NT2/D1 (cell line): ENCODE measurements at regions not wholly inside any gene's neighbourhood (a gene's known extent, or its start where the extent isn't known, plus 50 kb on each side); places are given as distances from the start of the nearest gene placed in this dataset.

Experiments used
- SUZ12 ChIP-seq: IDR thresholded peaks from 2 replicates; pipeline ENCODE4 v1.6.1; 2011; ENCODE audit not compliant: insufficient read length, insufficient read depth; ENCODE audit errors: extremely low read depth
- YY1 ChIP-seq: IDR thresholded peaks from 2 replicates; pipeline ENCODE4 v1.6.1; 2011; ENCODE audit not compliant: insufficient read length, insufficient read depth

- TF ChIP-seq YY1: no peak
- no peak for TF ChIP-seq SUZ12
Measured at GRCh38 chr1:195200772-195201171, 1407.5 kb downstream of the KCNT2 start.
